Fibroblast of mammary gland (primary cell): ENCODE measurements at regions not wholly inside any gene's neighbourhood (a gene's known extent, or its start where the extent isn't known, plus 50 kb on each side); places are given as distances from the start of the nearest gene placed in this dataset.

Experiments
- DNase-seq: peaks from one replicate; pipeline ENCODE4 v3.0.0-alpha.2; 2010; ENCODE audit warnings: low read depth
- H3K4me3 ChIP-seq: 2 replicates; pipeline ENCODE4 v1.5.1; 2011; ENCODE audit warnings: low read depth, mild to moderate bottlenecking, low read length, moderate library complexity; ENCODE audit not compliant: control insufficient read depth
- TF ChIP-seq, protein P1 (sequence below): conservative IDR thresholded peaks from 2 replicates; pipeline ENCODE4 v1.5.1; 2011; ENCODE audit warnings: low read depth, low read length, inconsistent platforms; ENCODE audit not compliant: control insufficient read depth, insufficient read depth

DNA sequence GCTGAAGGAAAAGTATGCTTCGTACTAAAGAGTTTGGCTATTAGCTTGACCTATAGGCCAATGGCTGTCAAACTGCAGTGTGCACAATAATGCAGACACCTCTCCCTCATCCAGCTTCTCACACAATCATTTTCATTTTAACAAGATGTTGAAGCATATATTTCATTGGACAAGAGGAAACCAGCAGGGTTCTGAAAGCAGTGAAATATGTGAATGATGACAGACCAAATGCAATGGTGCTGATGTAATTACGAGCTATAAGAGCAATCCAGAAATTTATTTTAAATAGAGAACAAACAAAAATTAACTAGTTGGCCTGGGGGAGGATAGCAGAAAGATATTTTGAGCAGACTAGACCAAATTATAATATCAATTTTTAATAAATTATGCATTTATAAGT, 331.5 kb upstream of the AKR1E2 start:
- no peak overlapping the region for H3K4me3 ChIP-seq
- TF ChIP-seq, protein P1, sequence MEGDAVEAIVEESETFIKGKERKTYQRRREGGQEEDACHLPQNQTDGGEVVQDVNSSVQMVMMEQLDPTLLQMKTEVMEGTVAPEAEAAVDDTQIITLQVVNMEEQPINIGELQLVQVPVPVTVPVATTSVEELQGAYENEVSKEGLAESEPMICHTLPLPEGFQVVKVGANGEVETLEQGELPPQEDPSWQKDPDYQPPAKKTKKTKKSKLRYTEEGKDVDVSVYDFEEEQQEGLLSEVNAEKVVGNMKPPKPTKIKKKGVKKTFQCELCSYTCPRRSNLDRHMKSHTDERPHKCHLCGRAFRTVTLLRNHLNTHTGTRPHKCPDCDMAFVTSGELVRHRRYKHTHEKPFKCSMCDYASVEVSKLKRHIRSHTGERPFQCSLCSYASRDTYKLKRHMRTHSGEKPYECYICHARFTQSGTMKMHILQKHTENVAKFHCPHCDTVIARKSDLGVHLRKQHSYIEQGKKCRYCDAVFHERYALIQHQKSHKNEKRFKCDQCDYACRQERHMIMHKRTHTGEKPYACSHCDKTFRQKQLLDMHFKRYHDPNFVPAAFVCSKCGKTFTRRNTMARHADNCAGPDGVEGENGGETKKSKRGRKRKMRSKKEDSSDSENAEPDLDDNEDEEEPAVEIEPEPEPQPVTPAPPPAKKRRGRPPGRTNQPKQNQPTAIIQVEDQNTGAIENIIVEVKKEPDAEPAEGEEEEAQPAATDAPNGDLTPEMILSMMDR: no peak
- no peak for DNase-seq

DNA sequence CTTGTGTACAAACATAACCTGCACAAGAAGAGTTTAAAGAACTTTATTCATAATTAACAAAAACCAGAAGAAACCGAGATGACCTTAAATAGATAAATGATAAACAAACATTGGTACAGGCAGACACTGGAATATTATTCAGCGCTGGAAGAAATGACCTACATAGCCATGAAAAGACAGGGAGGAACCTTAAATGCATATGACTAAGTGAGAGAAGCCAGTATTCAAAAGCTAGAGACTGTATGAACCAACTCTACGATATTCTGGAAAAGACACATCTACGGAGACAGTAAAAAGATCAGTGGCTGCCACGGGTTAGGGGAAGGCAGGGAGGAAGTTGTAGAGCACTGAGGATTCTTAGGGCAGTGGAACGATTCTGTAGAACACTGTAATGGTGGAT, 333.8 kb upstream of the AKR1E2 start:
- no peak for DNase-seq
- TF ChIP-seq, protein P1: no peak
- H3K4me3 ChIP-seq: no peak overlapping the region

DNA sequence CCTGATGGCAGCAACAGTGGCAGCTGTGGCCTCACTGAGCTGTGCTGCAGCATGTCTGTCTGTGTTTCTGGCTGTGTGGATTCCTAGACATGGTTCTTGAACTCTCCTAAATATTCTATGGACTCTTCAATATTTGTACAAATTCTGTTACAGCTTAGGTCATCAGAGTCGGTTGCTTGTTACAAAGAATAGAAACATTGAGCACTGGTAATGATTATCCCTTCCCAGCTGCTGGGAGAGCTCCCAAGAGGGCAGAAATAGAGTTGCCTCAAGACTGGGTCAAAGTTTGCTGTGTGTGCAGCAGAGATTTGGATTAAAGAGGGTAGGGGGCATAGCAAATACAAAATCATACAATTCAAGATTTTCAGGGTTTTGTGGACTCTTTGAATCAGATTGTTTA, 337.1 kb upstream of the AKR1E2 start:
- H3K4me3 ChIP-seq: no peak overlapping the region
- DNase-seq: peak; percentile 61
- TF ChIP-seq, protein P1: no peak

DNA sequence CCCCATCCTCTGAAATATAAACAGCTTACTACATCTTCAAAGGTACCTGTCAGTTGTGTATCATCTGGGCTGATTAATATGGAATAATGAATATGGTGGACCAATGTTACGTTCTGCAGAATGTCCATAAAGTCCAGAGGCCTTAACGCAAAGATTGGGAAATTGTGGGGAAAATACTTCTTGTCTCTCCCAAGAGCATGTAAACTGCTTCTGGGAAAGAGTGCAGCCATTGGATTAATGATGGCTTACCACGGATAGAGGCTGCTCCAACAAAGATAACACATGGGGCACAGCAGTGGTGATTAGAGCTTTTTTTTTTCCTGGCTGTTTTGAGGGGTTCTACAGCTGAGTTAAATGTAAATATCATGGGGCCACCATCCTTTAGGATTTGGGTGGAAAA, 340.4 kb upstream of the AKR1E2 start:
- DNase-seq: no peak
- TF ChIP-seq, protein P1: no peak
- no peak overlapping the region for H3K4me3 ChIP-seq

DNA sequence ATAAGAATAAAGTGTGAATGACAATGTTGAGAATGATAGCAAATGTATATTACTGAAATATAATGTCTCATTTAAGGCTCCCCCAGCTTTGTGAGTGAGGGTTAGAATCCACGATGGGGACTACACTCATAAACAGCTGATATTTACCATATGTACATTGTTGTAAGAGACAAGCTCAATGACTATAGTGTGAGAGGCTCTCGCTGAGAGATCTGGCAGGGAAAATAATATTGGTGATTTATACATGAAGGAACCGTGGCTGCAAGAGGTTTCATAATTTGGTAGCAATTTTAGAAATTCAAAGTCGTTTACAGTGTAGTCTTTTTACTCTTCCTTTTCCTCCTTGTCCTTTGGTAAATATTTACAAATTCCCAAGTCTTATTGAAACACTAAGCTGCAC, 342.2 kb upstream of the AKR1E2 start:
- no peak for DNase-seq
- no peak overlapping the region for H3K4me3 ChIP-seq
- TF ChIP-seq, protein P1: no peak

DNA sequence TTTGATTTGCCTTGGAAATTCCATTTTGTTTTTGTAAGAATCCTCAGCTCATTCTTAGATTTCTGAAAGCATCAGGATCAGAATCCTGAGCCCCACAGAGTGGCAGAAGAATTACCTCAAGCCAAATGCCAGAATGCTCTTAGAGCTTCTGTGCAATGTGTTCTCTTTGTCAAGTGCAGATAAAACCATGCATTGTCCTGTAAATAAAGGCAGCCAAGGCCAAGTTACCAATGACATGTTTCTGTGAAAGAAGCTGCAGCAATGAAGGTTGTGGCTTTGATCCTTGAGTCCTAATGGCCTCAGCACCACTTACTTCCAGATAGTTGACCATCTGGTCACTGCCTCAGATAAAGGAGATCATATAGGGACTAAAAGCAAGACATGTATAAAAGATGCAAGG, 343.3 kb upstream of the AKR1E2 start:
- no peak overlapping the region for H3K4me3 ChIP-seq
- TF ChIP-seq, protein P1: no peak
- no peak for DNase-seq

DNA sequence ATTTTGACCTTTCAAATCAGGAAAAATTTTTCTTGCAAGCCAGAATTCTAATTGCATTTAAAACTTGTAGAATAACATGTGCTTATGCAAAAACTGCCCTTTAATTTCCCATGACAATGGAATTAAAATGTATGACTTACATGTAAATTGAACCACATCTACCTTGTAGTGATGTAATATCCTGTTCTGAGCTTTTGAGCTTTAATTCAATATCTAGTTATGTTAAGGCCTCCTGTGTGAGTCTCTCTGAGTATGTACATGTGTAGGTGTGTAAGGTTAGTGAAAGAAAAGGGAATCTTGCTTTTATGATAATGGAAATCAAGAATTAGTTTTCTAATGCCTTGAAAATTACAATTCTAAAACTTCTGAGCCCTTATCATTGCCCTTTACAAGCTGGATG, 344.8 kb upstream of the AKR1E2 start:
- no peak overlapping the region for H3K4me3 ChIP-seq
- no peak for DNase-seq
- TF ChIP-seq, protein P1: no peak
